GM12872 (cell line): ENCODE measurements at regions not wholly inside any gene's neighbourhood (a gene's known extent, or its start where the extent isn't known, plus 50 kb on each side); places are given as distances from the start of the nearest gene placed in this dataset.

Experiments used
- TF ChIP-seq, protein P1 (sequence below): IDR thresholded peaks from 3 replicates; pipeline ENCODE4 v1.5.1; 2011; ENCODE audit warnings: low read depth, mild to moderate bottlenecking, low read length, moderate library complexity; ENCODE audit not compliant: insufficient read depth

DNA sequence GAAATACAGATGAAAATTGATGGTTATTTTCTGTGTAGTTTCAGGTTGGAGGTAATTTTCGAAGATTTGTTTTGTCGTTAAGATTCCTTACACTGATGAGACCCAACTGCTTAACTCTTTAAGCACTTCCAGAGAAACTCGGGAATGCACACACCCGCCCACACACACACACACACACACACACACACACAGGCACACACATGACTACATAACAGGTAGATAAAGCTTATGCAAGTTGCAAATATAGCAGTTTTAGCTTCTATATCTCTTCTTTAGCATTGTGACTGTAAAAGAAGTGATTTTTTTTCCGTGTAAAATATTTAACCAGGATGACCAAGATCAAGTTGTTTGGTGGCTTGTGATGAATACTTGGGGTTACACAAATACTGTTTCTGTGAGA is 294.9 kb upstream of the NR2F2 start:
- TF ChIP-seq, protein P1, sequence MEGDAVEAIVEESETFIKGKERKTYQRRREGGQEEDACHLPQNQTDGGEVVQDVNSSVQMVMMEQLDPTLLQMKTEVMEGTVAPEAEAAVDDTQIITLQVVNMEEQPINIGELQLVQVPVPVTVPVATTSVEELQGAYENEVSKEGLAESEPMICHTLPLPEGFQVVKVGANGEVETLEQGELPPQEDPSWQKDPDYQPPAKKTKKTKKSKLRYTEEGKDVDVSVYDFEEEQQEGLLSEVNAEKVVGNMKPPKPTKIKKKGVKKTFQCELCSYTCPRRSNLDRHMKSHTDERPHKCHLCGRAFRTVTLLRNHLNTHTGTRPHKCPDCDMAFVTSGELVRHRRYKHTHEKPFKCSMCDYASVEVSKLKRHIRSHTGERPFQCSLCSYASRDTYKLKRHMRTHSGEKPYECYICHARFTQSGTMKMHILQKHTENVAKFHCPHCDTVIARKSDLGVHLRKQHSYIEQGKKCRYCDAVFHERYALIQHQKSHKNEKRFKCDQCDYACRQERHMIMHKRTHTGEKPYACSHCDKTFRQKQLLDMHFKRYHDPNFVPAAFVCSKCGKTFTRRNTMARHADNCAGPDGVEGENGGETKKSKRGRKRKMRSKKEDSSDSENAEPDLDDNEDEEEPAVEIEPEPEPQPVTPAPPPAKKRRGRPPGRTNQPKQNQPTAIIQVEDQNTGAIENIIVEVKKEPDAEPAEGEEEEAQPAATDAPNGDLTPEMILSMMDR: no peak

- TF ChIP-seq, protein P1: no peak
Measured at GRCh38 chr15:96037584-96037983, 292.9 kb upstream of the NR2F2 start.

DNA sequence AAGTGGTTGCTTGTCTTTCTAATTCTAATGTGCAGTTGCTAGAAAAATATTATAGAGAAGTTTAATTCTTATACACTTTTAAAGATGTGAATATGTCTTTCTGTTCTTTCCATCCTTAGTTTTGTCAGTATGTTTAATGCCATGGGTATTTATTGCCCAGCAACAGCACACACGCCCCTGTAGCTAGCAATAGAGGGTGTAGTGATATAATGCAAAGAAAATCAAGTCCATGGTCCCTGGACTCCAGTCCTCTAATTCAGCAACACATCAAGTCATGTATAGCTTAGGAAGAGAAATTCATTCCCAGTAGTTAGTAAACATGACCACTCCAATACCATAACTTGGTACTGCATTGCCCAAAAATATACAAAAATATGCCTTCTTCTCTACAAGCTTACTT is 292.4 kb upstream of the NR2F2 start:
- TF ChIP-seq, protein P1: no peak

- TF ChIP-seq, protein P1: no peak
Measured at GRCh38 chr15:96038650-96039049, 291.9 kb upstream of the NR2F2 start.

DNA sequence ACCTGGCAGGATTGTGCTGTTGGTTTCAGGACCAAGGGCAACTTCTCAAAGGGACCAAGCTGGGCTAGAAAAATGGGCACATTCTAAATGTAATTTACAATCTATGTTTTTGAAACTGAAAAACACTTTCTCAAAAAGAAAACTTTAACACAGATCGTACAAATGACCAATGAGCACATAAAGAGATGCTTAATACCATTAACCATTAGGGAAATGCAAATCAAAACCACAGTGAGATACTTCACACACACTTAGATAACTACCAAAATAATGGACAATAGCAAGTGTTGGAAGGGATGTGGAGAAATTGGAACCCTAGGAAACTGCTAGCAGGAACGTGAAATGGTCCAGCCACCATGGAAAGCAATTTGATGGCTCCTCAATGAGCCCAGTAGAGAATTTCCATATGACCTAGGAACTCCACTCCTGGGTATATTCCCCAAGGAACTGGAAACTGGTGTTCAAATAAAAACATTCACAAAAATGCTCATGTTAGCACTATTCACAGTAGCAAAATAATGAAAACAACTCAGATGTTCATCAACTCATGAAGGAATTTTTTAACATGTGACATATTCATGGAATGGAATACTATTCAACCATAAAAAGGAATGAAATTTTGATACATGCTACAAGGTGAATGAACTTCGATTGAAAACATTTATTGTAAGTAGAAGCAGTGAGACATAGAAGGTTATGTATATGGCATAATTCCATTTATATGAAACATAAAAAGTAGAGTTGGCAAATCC is 288.3 kb upstream of the NR2F2 start:
- TF ChIP-seq, protein P1: no peak

GRCh38 chr15:96042734-96043224 is 287.7 kb upstream of the NR2F2 start:
- TF ChIP-seq, protein P1: no peak

DNA sequence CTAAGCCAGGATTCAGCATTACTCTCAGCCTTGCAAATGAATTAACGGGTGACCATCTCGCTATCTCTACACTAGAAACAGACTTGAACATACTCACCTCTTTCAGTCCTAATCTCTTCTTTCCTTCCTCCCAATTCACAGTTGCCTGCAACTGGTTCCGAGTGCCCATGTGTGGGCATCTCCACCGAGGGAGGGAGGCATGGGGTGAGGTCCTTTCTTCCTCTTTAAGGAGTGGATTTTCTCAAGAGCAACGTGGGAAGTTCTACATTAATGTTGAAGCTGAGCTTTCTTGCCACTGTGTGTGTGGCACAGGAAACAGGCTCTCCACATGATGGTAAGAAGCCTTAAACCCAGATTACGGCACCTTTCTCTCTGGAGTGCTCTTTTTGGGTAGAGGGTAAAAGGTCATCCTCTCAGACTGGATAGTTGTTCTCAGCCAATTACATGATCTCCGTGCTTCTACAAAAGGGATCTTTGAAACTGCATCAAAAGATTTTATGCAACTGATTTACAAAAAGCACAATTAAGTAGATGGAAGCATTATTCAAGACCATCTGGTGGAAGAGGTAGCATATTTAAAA is 286.8 kb upstream of the NR2F2 start:
- TF ChIP-seq, protein P1: no peak
